ENCODE measurements at regions not wholly inside any gene's neighbourhood (a gene's known extent, or its start where the extent isn't known, plus 50 kb on each side); places are given as distances from the start of the nearest gene placed in this dataset.

- no peak for DNase-seq (ENCODE audit: extremely low read depth, insufficient read length)
- H3K36me3 ChIP-seq (ENCODE audit: control insufficient read depth, insufficient read depth, low read length): no peaks in the 10 kb centered on the region
- TF ChIP-seq CTCF (IDR thresholded peaks at IDR 0.05; ENCODE audit: insufficient read depth, low read length, poor library complexity, severe bottlenecking): no peak
- H3K4me3 ChIP-seq (replicated peaks; ENCODE audit: low read depth, low read length): no peak overlapping the region
- H3K27me3 ChIP-seq (replicated peaks; ENCODE audit: control insufficient read depth, insufficient read depth, low read length): no peaks in the 10 kb centered on the region
Measured at GRCh38 chr7:96579119-96579518, 130.5 kb downstream of the SEM1 start.

- TF ChIP-seq CTCF (IDR thresholded peaks at IDR 0.05; ENCODE audit: insufficient read depth, low read length, poor library complexity, severe bottlenecking): no peak
- H3K4me3 ChIP-seq (replicated peaks; ENCODE audit: low read depth, low read length): no peak overlapping the region
- no peaks in the 10 kb centered on the region for H3K36me3 ChIP-seq (ENCODE audit: control insufficient read depth, insufficient read depth, low read length)
- no peak for DNase-seq (ENCODE audit: extremely low read depth, insufficient read length)
- H3K27me3 ChIP-seq (replicated peaks; ENCODE audit: control insufficient read depth, insufficient read depth, low read length): no peaks in the 10 kb centered on the region
Measured at GRCh38 chr7:96578606-96579005, 131.0 kb downstream of the SEM1 start.

GRCh38 chr7:96563409-96563808 lies 146.2 kb downstream of the SEM1 start:
- no peak for TF ChIP-seq CTCF (IDR thresholded peaks at IDR 0.05; ENCODE audit: insufficient read depth, low read length, poor library complexity, severe bottlenecking)
- H3K27me3 ChIP-seq (replicated peaks; ENCODE audit: control insufficient read depth, insufficient read depth, low read length): no peaks in the 10 kb centered on the region
- H3K4me3 ChIP-seq (replicated peaks; ENCODE audit: low read depth, low read length): no peak overlapping the region
- no peaks in the 10 kb centered on the region for H3K36me3 ChIP-seq (ENCODE audit: control insufficient read depth, insufficient read depth, low read length)
- DNase-seq (ENCODE audit: extremely low read depth, insufficient read length): no peak

GRCh38 chr7:96562966-96563365 lies 146.7 kb downstream of the SEM1 start:
- no peaks in the 10 kb centered on the region for H3K27me3 ChIP-seq (replicated peaks; ENCODE audit: control insufficient read depth, insufficient read depth, low read length)
- no peak for DNase-seq (ENCODE audit: extremely low read depth, insufficient read length)
- no peak for TF ChIP-seq CTCF (IDR thresholded peaks at IDR 0.05; ENCODE audit: insufficient read depth, low read length, poor library complexity, severe bottlenecking)
- no peaks in the 10 kb centered on the region for H3K36me3 ChIP-seq (ENCODE audit: control insufficient read depth, insufficient read depth, low read length)
- no peak overlapping the region for H3K4me3 ChIP-seq (replicated peaks; ENCODE audit: low read depth, low read length)

GRCh38 chr7:96562458-96562857 lies 147.2 kb downstream of the SEM1 start:
- Histone ChIP-seq H3K27me3 (replicated peaks; ENCODE audit: control insufficient read depth, insufficient read depth, low read length) (no peaks in the 10 kb centered on the region), H3K4me3 (replicated peaks; ENCODE audit: low read depth, low read length) (no peak overlapping the region), H3K36me3 (ENCODE audit: control insufficient read depth, insufficient read depth, low read length) (no peaks in the 10 kb centered on the region)
- no peak for DNase-seq (ENCODE audit: extremely low read depth, insufficient read length)
- no peak for TF ChIP-seq CTCF (IDR thresholded peaks at IDR 0.05; ENCODE audit: insufficient read depth, low read length, poor library complexity, severe bottlenecking)

GRCh38 chr7:96561892-96562291 lies 147.8 kb downstream of the SEM1 start:
- no peaks in the 10 kb centered on the region for H3K36me3 ChIP-seq (ENCODE audit: control insufficient read depth, insufficient read depth, low read length)
- H3K27me3 ChIP-seq (replicated peaks; ENCODE audit: control insufficient read depth, insufficient read depth, low read length): no peaks in the 10 kb centered on the region
- TF ChIP-seq CTCF (IDR thresholded peaks at IDR 0.05; ENCODE audit: insufficient read depth, low read length, poor library complexity, severe bottlenecking): no peak
- no peak for DNase-seq (ENCODE audit: extremely low read depth, insufficient read length)
- no peak overlapping the region for H3K4me3 ChIP-seq (replicated peaks; ENCODE audit: low read depth, low read length)

Measured in GM06990 (cell line).